ENCODE measurements at regions not wholly inside any gene's neighbourhood (a gene's known extent, or its start where the extent isn't known, plus 50 kb on each side); places are given as distances from the start of the nearest gene placed in this dataset.

DNA sequence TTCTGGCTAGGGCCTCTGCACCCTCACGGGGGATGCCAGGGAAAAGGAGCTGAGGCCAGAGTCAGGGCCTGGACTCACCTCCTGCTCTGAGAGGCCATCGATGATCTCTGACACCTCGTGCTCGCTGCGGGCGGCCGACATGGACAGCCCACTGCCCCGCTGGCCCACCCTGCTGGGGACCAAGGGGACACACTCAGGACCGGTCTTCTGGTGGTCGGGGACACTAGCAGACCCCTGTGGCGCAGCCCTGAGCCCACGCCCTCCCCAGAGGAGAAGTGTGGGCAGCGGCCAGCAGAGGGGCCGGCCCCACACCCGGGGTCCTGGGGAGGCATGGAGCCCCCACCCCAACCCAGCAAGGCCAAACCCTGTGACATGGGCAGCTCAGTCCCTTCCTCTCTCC, 134.6 kb downstream of the RFLNA start:
- H3K36me3 ChIP-seq, result peaks cover 14 to 26% of the 10 kb centered on the region in 2 donors
- TF ChIP-seq, protein P1, sequence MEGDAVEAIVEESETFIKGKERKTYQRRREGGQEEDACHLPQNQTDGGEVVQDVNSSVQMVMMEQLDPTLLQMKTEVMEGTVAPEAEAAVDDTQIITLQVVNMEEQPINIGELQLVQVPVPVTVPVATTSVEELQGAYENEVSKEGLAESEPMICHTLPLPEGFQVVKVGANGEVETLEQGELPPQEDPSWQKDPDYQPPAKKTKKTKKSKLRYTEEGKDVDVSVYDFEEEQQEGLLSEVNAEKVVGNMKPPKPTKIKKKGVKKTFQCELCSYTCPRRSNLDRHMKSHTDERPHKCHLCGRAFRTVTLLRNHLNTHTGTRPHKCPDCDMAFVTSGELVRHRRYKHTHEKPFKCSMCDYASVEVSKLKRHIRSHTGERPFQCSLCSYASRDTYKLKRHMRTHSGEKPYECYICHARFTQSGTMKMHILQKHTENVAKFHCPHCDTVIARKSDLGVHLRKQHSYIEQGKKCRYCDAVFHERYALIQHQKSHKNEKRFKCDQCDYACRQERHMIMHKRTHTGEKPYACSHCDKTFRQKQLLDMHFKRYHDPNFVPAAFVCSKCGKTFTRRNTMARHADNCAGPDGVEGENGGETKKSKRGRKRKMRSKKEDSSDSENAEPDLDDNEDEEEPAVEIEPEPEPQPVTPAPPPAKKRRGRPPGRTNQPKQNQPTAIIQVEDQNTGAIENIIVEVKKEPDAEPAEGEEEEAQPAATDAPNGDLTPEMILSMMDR (IDR thresholded peaks at IDR 0.05), result no peak
- no peak for TF ChIP-seq POLR2A (IDR thresholded peaks at IDR 0.05)
- no peak for DNase-seq
- H3K27ac ChIP-seq, result peak overlapping the region in 1 of 3 donors; percentile 46
- peaks cover 3 to 27% of the 10 kb centered on the region in 2 donors for H3K4me1 ChIP-seq
- intact Hi-C loops (cut with DNase I), result no loop called here
- no peaks in the 10 kb centered on the region for H3K27me3 ChIP-seq
- no peaks in the 10 kb centered on the region for H3K9me3 ChIP-seq
- H3K4me3 ChIP-seq (replicated peaks in 1 of 3), result no peak overlapping the region
- 88 to 92% methylated on average over 2 to 4 of the region's 15 CpGs for WGBS, 2 donors

GRCh38 chr12:124428792-124429281, 133.9 kb downstream of the RFLNA start:
- Histone ChIP-seq H3K36me3 (peaks cover 14 to 26% of the 10 kb centered on the region in 2 donors), H3K4me1 (peaks cover 4 to 29% of the 10 kb centered on the region in 2 donors), H3K27ac (peak overlapping the region in 2 of 3 donors; percentile 14 to 46), H3K9me3 (no peaks in the 10 kb centered on the region), H3K27me3 (no peaks in the 10 kb centered on the region), H3K4me3 (replicated peaks in 1 of 3) (no peak overlapping the region)
- TF ChIP-seq POLR2A (IDR thresholded peaks at IDR 0.05), result no peak
- TF ChIP-seq, protein P1 (IDR thresholded peaks at IDR 0.05), result no peak
- intact Hi-C loops (cut with DNase I), result no loop called here
- no peak for DNase-seq
- WGBS, 2 donors, result 70 to 80% methylated on average over 8 to 11 of the region's 13 CpGs

GRCh38 chr12:124428136-124428791, 133.4 kb downstream of the RFLNA start:
- Histone ChIP-seq H3K36me3 (peaks cover 14 to 26% of the 10 kb centered on the region in 2 donors), H3K27me3 (no peaks in the 10 kb centered on the region), H3K4me3 (replicated peaks in 1 of 3) (no peak overlapping the region), H3K9me3 (no peaks in the 10 kb centered on the region), H3K27ac (peak overlapping the region in 2 of 3 donors; percentile 14 to 46), H3K4me1 (peaks cover 10 to 35% of the 10 kb centered on the region in 2 donors)
- no peak for DNase-seq
- intact Hi-C loops (cut with DNase I), result no loop called here
- WGBS, 2 donors, result 76 to 78% methylated on average over 23 of the region's 23 CpGs
- no peak for TF ChIP-seq POLR2A (IDR thresholded peaks at IDR 0.05)
- TF ChIP-seq, protein P1 (IDR thresholded peaks at IDR 0.05), result no peak

DNA sequence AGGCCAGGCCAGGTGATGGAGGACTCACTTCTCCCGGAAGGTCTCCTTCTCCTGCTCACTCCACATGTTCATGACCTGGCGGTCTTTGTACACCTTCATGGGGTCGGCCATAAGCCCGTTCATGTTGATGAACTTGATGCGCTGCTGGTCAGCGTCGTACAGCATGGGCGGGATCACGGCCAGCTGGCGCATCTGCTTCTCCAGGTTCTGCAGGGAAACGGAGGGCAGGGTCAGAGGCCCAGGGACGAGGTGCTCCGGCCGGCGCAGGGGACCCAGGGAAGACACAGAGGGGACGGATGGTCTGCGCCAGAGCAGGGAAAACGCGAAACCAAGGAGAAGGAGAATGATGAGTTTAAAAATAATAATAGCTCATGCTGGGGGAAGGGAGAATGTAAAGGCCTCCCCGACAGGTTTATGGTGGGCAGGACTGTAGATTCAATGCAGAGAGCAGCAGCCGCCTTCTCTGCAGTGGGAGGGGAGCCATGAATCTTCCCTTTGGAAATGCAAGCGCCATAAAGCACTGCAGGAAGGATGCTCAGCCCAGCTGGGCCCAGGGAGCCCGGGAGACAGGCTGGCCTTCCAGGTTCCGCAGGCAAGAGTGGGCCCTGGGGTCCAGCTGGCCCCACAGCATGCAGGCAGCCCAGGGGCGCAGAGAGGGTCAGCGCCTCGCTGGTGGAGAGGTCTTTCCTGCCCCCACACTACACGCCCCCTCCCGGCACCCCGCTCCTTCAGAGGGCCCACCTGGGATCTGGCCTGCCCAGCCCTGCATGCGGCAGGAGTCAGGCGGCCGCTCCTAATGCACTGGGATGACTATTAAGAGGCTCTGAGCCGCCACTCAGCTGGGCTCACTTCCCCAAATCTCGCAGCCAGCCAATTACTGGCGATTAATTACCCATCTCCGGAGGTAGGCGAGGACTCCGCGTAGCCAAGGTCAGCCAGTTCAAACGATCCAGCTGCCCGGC, 132.0 kb downstream of the RFLNA start:
- intact Hi-C loops (cut with DNase I), result no loop called here
- Histone ChIP-seq H3K4me3 (replicated peaks in 1 of 3) (no peak overlapping the region), H3K9me3 (no peaks in the 10 kb centered on the region), H3K27ac (peak overlapping the region in 2 of 3 donors; percentile 30), H3K27me3 (no peaks in the 10 kb centered on the region), H3K36me3 (peaks cover 14 to 26% of the 10 kb centered on the region in 2 donors), H3K4me1 (peaks cover 24 to 49% of the 10 kb centered on the region in 2 donors)
- no peak for TF ChIP-seq POLR2A (IDR thresholded peaks at IDR 0.05)
- TF ChIP-seq, protein P1 (IDR thresholded peaks at IDR 0.05), result no peak
- 88 to 91% methylated on average over 30 to 42 of the region's 42 CpGs for WGBS, 2 donors
- no peak for DNase-seq

Data from thyroid gland (tissue), 4 donors.